HG03039 (cell line): ENCODE measurements at regions not wholly inside any gene's neighbourhood (a gene's known extent, or its start where the extent isn't known, plus 50 kb on each side); places are given as distances from the start of the nearest gene placed in this dataset.
"Not testable (repeated sequence)": the region's sequence is repeated elsewhere in the genome, so short reads cannot be mapped to it uniquely, and the experiment has no call there.

Experiments
- ATAC-seq: cut with Tn5 transposase; IDR thresholded peaks from one replicate; pipeline ENCODE4 v1.9.1; 2021; ENCODE audit warnings: mild to moderate bottlenecking, moderate library complexity; ENCODE audit not compliant: unreplicated experiment

DNA sequence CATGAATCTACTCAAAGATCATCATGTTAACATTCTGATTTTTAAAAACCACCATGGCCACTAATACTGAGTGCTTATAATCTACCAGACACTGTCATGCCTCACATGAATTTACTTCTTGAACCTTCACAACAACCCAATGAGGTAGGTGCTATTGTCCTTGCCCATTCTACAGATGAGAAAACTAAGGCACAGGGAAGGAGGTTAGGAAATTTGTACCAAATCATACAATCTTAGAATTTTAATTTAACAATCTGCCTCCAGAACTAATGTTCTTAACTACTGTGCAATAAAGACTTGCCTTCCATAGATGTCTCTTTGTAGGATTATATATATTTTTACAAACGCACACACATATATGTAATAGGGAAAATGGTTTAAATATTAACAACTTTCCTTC is 269.5 kb downstream of the ALDH8A1 start:
- no peak for ATAC-seq

DNA sequence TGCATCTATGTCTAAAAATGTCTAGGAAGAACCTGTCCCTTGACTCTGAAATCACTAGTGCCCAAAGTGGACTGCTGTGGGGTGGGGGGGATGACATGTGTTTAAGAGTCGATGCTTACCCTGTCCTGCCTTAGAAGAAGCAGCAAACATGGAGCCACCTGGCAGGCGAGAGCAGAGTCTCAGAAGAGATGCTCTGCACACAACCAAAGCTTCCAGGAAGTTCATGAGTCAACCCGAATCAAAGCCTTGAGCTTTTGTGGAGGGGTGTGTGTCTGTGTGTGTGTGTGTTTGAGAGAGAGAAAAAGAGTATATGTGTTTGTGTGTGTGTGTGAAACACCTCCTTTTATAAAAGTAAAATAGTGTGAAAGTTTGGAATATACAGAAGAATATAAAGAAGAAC is 269.9 kb downstream of the ALDH8A1 start:
- no peak for ATAC-seq

DNA sequence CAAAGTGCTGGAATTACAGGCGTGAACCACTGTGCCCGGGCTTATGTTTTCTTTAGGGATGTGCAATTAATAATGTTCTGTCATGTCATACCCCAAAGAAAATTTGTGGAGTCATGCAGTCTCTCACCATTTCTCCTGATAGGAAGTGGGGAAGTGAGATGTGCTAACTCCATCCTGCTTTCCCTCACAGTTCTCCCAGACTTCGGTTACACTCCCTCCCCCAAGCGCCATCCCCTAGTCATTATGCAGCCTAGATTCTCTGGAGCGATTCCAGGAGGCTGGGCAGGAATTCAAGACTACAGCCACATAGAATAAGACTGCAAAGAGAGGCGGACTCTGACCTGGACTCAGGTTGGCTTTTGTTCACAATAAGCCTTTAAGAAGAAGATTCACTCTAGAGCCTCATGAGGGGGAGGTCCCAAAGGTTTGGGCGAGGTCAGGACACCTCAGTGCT is 271.4 kb downstream of the ALDH8A1 start:
- ATAC-seq: no peak

DNA sequence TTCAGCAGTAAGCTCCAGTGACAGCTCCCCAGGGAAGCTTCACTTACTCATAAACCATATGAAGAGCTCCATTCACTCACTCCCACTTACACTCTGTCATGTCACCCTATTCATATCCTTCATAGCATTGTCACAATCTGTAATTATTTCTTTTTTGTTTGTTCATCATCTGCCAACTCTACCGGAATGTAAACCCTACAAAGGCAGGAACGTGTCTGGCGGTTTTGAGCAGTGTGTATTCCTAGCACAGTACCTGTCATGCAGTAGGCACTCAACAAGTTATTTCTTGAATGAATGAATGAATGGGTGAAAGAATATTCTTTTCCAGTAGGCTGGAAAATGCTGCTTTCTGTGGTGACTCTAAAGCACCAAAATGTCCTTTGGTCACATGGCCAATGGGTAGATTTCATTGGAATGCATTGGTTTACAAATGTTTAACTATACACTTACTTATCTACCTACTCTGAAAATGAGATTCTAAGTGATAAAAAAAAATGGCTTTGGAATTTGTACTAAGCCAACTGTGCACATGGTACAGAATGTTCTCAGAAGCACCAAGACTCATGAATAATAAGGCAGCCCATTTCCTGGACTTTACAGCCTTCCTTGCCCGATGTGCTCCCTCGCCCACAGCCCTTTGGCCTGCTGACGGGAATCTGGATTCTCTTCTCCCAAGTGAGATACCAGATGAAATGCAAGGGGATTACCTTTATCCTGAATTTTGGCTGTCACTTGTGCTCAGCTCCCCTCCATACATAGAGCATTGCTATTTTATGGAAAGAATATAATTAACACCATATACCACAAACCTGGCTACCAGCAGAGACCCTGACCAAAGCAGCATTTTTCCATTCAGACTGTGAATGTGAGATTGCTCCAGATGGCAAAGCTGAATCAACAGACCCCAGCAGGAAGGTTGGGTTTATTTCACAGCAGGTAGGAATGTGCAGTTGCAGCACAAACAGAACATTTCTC is 273.3 kb downstream of the ALDH8A1 start:
- no peak for ATAC-seq

DNA sequence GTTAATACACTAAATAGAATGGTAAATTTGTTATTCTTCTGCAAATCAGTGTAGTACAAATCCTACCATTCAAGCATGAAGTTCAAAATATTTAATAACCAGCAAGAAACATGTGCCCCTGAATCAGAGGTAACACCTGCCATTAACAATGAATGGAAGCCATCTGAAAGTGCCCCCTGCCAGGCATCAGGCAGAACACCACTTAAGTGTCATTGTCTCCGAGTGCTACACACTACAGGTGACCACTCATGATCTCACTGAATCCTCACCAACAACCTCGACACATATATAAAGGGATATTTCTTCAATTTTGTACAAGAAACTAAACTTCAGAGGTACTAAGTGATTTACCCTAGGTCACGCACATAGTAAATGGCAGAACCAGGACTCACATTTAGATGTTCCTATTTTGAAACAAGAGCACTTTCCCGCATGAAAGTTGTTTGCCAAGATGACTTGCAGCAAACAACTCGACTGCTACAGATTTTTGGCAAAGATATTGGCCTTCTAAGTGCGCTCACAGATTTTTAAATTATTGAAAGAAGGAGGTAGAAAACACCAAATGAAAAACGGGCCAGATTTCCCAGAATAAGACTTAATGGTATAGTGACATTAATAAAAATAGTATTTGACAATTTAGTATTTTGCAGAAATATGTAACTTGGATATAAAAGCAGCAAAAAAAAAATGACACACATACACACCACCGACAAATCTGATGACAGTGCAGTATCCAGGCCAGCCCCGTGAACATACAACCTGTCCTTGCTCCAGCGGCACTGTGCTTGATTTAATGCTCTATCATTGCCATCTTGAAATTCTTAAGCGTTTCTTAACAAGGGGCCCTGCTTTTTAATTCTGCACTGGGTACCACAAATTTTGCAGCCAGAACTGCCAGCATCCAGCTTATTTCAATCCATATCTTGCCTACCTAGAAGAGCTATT is 274.5 kb downstream of the ALDH8A1 start:
- no peak for ATAC-seq

DNA sequence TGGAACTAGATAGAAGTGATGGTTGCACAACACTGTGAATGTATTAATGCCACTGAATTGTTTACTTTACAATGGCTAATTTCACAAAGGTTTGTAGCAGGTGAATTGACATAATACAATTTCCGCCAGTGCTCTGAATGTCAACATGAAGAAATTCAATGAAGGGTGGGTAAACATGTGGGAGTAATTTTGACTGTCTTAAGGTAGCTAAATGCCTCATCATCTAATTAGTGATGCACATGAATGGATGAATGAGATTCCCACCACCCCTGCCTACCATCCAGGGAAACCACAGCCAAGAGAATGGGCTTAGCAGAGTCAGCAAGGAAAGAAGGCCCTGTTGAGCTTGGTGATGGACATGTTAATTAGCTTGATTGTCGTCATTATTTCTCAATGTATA is 275.3 kb downstream of the ALDH8A1 start:
- no peak for ATAC-seq

DNA sequence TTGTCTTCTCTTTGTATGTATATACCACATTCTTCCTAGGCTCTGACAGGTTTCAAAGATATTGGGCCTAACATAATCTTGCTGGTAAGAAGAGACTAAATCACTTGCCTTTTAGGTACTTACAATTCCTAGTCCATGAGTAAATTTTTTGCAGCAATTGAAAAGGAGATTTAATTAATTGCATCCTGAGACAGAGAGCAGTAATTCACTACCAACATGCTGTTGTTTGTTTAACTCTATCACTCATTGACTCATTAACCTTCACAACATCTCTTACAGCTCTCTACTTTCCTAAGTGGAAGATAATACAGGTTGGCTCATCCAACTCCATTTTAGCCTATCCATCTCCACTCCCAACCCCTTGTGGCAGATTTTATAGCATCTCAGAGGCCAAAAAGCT is 280.4 kb downstream of the ALDH8A1 start:
- no peak for ATAC-seq

DNA sequence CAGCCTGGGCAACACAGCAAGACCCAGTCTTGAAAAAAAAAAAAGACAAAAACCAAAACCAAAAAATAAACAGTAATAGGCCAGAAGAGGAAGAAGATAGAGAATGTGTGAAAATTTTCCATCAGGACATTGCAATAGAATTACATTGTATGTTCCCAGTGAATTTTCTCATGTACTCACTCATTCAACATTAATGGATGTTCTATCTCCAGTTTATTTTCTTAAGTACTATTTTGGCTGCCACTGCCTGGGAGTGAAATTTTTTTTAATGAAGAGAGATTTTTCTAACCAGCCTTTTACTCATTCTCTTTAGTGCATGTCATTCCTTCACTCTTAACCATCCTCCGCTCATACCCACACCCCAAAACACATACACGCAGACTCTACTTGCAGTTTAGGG is 282.8 kb downstream of the ALDH8A1 start:
- ATAC-seq: no peak

DNA sequence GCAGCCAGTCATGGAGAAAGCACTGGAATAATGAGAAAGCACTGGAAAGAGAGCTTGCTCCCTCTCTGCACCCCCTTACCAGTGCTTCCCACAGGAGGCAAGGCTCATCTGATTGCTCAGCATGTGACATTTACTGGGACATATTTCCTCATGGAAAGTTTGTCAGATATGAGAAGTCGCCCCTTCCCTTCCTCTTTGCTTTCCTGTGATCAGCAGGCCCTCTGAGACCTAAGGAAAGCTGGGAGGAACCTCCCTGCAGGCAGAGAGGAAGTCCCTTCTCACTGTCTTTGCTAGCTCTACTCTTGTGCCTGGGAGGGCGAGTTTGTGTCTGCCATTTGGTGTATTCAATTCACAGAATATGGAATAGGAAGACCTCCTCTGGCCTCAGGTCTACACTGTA is 283.8 kb downstream of the ALDH8A1 start:
- ATAC-seq: no peak

DNA sequence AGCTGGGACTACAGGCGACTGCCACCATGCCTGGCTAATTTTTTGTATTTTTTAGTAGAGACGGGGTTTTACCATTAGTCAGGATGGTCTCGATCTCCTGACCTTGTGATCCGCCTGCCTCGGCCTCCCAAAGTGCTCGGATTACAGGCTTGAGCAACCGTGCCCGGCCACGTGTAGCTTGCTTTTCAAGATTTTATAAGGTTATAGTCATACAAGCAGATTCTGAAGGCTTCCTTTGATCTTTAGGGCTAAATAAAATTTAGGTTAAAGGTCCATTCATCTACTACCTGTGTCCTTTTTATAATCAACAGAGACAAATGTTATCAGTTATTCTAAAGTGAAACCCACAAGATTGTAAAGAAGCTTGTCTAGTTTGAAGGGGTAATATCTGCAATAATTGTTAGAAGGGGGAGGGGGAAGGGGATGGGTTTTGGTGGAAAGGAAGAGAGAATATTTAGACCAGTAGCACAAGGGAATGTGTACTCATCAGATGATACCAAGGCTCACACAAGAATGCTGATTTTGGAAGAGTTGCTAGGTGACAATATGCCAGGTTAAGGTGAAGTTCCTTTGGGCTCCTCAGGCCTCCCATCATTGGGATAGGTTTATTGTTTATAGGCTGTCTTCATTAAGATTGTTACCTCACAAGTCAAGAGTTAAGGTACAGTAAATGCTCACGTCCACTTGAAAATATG is 284.7 kb downstream of the ALDH8A1 start:
- ATAC-seq: no peak

DNA sequence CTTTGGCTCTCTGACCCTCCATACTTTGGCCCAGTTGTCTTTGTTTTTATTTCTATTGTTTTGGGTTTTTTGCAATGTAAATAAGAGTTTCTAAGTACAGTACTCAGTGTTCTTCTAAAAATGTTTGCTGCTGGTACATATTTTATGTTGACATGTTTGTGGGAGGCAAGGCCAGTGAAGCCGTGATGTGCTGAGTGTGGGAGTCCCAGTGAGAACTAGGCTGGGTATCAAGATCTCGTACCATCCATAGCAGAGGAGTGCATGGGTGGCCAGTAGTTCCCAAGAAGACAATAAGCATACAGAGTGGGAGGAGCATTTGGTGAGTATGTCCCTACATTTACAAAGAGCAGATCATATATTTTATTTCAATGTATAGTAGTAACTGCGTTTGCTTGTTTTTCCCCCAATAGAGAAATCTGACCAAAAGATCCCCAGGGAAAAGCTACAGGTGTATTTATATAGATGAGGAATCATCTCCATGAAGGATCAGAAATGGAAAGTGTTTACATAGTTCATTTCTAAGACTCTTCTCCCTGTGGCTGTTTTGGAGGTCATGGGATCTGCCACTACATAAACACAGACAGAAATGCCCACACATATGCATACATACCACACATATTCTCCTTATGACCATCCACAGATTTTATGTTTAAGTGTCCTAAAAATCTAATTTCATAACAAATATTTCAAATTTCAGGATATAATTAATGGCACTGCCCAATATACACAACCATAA is 285.9 kb downstream of the ALDH8A1 start:
- no peak for ATAC-seq

DNA sequence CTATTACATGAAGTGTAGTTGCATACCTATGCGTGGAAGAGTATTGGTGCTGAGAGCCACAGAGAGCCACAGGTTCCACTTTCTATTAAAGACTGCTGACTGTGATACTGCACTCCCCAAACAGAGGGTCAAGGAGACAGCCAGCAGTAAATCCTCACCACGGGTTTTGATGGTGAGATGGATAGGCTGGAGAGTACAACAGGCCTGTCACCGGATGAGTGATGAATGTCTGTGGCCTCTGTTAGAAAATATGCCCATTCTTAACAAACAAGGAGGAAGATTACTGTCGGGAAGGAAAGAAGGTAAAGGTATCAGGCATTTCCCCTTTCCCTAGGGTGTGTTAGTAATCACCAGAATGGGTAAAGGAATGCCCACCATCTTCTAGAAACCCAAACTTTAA is 286.5 kb downstream of the ALDH8A1 start:
- ATAC-seq: no peak

DNA sequence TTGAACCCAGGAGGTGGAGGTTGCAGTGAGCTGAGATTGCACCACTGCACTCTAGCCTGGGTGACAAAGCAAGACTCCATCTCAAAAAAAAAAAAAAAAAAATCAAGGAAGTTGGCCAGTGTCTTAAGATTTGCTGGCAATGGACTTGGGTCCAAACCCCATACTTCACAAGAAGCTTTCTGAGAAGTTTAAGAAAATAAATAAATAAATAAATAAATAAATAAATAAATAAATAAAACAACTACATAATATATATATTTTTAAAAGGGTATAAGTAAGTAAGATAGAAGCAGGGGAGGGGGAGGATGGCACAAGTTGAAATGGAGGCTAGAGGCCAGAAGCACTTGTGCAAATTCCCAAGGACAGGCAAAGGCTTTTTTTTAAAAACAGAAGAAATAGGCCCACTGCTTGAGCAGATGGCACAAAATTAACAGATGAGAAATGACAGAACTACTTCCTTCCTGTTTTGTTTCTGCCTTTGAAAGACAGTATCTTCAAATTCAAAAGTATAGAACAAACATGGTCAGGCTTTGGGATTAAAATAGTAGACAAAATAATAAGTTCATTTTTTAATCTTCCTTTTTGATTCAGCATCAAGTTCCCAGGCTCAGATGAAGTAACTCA is 287.7 kb downstream of the ALDH8A1 start:
- ATAC-seq: no peak

DNA sequence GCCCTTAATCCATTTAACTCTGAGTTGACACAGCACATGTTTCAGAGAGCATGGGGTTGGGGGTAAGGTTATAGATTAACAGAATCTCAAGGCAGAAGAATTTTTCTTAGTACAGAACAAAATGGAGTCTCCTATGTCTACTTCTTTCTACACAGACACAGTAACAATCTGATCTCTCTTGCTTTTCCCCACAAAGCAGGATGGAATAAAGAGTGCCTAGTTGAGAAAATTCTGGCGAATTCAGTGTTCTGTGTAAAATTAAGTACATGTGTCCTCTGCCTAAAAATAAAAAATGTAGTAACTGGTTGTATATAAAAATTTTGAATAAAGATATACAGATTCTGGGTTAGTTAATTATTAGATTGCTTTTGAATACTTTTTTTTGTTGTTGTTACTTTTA is 290.0 kb downstream of the ALDH8A1 start:
- not testable (repeated sequence) for ATAC-seq

DNA sequence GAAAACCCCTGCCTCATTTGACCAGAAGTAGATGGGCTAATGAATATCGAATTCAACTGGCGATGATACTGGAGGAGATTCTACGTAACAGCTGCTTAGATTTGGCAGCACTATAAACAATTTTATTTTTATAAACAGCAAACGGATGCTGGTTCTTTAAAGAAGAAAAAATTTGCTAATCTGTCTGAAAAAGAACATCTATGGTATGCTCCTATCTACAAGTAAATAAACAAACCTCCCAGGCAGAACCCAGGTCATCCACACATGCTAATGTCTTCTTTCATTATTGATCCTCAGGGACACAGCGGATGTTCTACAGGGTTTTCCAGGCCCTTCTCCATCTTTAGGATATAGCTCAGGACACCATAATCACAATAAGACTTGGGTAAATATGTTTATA is 291.3 kb downstream of the ALDH8A1 start:
- no peak for ATAC-seq

DNA sequence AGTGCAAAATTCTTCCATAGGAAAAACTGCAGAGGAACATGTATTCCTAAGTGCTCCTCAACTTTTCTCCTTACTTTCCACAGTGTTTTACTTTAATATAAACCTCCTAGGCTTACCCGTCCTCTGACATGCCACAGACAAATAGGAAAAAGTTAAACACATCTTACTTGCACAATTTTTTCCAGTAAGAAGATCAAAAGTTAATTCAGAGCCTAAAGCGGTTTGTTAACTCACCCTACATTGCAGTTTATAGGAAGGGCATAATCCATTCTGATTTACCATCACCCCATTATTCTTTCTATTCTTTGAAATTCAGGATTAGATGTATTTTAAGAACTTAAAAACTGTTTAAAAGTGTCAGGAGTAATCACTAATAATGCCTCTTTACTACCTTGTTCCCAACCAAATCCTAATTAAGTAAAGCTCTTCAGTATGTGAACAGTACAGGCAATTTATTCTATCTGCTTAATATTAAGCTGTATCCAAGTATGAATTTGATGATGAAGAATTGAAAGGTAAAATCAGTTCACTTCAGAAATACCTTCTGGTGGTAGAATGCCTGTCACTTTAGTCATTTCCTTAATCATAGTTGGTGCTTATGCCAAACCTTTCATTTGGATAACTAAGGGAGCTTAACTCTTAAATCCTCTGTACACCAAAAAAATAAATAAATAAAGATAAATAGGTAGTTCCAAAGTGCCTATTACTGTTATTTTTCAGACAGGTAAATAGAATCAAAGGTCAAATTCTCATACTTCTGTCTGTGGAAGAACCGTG is 292.0 kb downstream of the ALDH8A1 start:
- no peak for ATAC-seq

DNA sequence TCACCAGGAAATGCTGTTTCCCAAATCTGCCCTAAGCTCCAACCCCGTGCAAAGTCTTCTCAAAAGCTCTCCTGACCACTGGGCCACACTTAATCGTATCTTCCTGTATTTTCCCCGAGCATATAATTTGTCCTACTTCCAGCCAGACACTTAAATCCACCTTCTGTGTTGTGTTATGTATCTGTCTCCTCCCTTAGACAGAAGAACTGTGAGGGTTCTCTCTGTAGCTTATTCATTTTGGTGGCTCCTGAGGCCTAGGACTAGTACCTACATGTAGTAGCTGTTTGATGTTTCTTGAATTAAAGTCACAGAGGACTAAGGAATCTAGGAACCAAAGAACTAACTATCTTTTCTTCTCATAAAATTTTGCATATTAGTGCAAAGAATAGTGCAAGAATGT is 292.6 kb downstream of the ALDH8A1 start:
- no peak for ATAC-seq

DNA sequence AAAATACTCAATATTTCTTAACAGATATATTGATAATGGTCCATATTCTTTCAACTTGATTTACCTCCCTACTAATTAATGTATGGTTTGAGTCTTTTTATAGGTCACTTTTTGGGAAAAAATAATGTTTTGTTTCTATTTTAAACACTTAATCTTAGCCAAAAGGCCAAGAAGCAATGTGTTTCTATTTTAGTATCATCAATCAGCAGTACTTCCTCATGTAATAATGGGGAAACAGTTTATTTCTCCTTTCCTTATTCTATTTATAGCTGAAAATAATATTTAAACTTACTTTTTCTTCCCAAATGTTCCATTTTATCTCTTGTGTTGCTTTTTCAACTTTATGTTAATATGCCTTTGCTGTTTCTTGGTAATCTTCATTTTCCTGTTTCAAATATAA is 295.1 kb downstream of the ALDH8A1 start:
- no peak for ATAC-seq

DNA sequence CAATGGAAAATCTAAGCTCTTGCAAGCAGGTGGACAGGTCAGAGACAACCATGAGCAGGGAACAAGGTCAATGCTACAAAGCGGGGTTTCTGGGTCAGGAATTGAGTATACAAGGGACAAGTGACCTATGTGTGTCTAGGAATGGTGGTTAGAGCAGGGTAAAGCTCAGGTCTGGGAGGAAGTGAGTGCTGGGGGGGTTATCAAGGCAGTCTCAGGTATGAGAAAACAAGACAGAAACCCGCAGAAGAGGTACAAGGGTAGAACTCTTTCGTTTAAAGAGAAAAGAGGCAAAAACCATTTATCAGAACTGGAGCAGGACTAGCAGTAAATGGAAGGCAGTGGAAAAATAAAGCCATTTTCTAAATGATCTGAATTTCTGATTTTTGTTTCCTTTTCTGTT is 298.4 kb downstream of the ALDH8A1 start:
- ATAC-seq: no peak
